ENCODE measurements at regions not wholly inside any gene's neighbourhood (a gene's known extent, or its start where the extent isn't known, plus 50 kb on each side); places are given as distances from the start of the nearest gene placed in this dataset.

GRCh38 chr6:163947276-163947675 is 532.8 kb downstream of the QKI start (continued):
- TF ChIP-seq, protein P1, sequence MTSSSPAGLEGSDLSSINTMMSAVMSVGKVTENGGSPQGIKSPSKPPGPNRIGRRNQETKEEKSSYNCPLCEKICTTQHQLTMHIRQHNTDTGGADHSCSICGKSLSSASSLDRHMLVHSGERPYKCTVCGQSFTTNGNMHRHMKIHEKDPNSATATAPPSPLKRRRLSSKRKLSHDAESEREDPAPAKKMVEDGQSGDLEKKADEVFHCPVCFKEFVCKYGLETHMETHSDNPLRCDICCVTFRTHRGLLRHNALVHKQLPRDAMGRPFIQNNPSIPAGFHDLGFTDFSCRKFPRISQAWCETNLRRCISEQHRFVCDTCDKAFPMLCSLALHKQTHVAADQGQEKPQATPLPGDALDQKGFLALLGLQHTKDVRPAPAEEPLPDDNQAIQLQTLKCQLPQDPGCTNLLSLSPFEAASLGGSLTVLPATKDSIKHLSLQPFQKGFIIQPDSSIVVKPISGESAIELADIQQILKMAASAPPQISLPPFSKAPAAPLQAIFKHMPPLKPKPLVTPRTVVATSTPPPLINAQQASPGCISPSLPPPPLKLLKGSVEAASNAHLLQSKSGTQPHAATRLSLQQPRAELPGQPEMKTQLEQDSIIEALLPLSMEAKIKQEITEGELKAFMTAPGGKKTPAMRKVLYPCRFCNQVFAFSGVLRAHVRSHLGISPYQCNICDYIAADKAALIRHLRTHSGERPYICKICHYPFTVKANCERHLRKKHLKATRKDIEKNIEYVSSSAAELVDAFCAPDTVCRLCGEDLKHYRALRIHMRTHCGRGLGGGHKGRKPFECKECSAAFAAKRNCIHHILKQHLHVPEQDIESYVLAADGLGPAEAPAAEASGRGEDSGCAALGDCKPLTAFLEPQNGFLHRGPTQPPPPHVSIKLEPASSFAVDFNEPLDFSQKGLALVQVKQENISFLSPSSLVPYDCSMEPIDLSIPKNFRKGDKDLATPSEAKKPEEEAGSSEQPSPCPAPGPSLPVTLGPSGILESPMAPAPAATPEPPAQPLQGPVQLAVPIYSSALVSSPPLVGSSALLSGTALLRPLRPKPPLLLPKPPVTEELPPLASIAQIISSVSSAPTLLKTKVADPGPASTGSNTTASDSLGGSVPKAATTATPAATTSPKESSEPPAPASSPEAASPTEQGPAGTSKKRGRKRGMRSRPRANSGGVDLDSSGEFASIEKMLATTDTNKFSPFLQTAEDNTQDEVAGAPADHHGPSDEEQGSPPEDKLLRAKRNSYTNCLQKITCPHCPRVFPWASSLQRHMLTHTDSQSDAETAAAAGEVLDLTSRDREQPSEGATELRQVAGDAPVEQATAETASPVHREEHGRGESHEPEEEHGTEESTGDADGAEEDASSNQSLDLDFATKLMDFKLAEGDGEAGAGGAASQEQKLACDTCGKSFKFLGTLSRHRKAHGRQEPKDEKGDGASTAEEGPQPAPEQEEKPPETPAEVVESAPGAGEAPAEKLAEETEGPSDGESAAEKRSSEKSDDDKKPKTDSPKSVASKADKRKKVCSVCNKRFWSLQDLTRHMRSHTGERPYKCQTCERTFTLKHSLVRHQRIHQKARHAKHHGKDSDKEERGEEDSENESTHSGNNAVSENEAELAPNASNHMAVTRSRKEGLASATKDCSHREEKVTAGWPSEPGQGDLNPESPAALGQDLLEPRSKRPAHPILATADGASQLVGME (CRISPR knock-in tag; IDR thresholded peaks at IDR 0.05), result no peak
- TF ChIP-seq FIP1L1 (IDR thresholded peaks at IDR 0.05; ENCODE audit: low read depth, low read length, poor library complexity, severe bottlenecking) (no peak), ZBTB26 (CRISPR knock-in tag; IDR thresholded peaks at IDR 0.05) (no peak), EGR1 (conservative IDR thresholded peaks at IDR 0.05) (no peak), POLR2AphosphoS5 (IDR thresholded peaks at IDR 0.05; ENCODE audit: control insufficient read depth, insufficient read depth, low read depth, low read length) (no peak), SREBF2 (CRISPR knock-in tag; IDR thresholded peaks at IDR 0.05) (no peak), BRD9 (IDR thresholded peaks at IDR 0.05; ENCODE audit: low read depth, partially characterized antibody) (no peak), ZNF175 (CRISPR knock-in tag; IDR thresholded peaks at IDR 0.05; ENCODE audit: low read depth) (no peak), ZNF41 (CRISPR knock-in tag; conservative IDR thresholded peaks at IDR 0.05) (no peak), RBBP5 (IDR thresholded peaks at IDR 0.05; ENCODE audit: borderline replicate concordance, insufficient read depth, low read length, poor library complexity, severe bottlenecking) (no peak), ZSCAN32 (CRISPR knock-in tag; IDR thresholded peaks at IDR 0.05) (no peak), POLR2A (conservative IDR thresholded peaks at IDR 0.05) (no peak)
- TF ChIP-seq, protein P2, sequence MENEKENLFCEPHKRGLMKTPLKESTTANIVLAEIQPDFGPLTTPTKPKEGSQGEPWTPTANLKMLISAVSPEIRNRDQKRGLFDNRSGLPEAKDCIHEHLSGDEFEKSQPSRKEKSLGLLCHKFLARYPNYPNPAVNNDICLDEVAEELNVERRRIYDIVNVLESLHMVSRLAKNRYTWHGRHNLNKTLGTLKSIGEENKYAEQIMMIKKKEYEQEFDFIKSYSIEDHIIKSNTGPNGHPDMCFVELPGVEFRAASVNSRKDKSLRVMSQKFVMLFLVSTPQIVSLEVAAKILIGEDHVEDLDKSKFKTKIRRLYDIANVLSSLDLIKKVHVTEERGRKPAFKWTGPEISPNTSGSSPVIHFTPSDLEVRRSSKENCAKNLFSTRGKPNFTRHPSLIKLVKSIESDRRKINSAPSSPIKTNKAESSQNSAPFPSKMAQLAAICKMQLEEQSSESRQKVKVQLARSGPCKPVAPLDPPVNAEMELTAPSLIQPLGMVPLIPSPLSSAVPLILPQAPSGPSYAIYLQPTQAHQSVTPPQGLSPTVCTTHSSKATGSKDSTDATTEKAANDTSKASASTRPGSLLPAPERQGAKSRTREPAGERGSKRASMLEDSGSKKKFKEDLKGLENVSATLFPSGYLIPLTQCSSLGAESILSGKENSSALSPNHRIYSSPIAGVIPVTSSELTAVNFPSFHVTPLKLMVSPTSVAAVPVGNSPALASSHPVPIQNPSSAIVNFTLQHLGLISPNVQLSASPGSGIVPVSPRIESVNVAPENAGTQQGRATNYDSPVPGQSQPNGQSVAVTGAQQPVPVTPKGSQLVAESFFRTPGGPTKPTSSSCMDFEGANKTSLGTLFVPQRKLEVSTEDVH (IDR thresholded peaks at IDR 0.05; ENCODE audit: low read depth, partially characterized antibody), result no peak

All from K562 (cell line).